NCI-H1092 (cell line): ENCODE measurements at regions not wholly inside any gene's neighbourhood (a gene's known extent, or its start where the extent isn't known, plus 50 kb on each side); places are given as distances from the start of the nearest gene placed in this dataset.
"Not testable (repeated sequence)": the region's sequence is repeated elsewhere in the genome, so short reads cannot be mapped to it uniquely, and the experiment has no call there.

Experiments
- DNase-seq: peaks from one replicate; lab custom pipeline; 2025; lab: John Stamatoyannopoulos, UW

GRCh38 chr2:209160800-209161588, 262.9 kb upstream of the MAP2 start:
- no peak for DNase-seq

GRCh38 chr2:209162129-209162528, 261.7 kb upstream of the MAP2 start:
- DNase-seq = no peak

- no peak for DNase-seq
Measured at GRCh38 chr2:209181984-209182383, 241.9 kb upstream of the MAP2 start.

- DNase-seq = not testable (repeated sequence)
Measured at GRCh38 chr2:209186886-209187285, 237.0 kb upstream of the MAP2 start.

- no peak for DNase-seq
Measured at GRCh38 chr2:209189893-209190292, 234.0 kb upstream of the MAP2 start.

GRCh38 chr2:209191139-209191538, 232.7 kb upstream of the MAP2 start:
- no peak for DNase-seq

- no peak for DNase-seq
Measured at GRCh38 chr2:209194717-209195116, 229.1 kb upstream of the MAP2 start.

- DNase-seq = no peak
Measured at GRCh38 chr2:209208211-209208610, 215.6 kb upstream of the MAP2 start.

GRCh38 chr2:209209943-209210342, 213.9 kb upstream of the MAP2 start:
- DNase-seq = no peak

GRCh38 chr2:209230560-209230959, 193.3 kb upstream of the MAP2 start:
- DNase-seq = no peak

- DNase-seq = no peak
Measured at GRCh38 chr2:209236377-209236776, 187.5 kb upstream of the MAP2 start.

GRCh38 chr2:209238765-209239584, 184.9 kb upstream of the MAP2 start:
- DNase-seq = no peak

GRCh38 chr2:209239585-209239938, 184.3 kb upstream of the MAP2 start:
- DNase-seq = no peak

- no peak for DNase-seq
Measured at GRCh38 chr2:209240204-209240603, 183.6 kb upstream of the MAP2 start.

GRCh38 chr2:209253544-209253943, 170.3 kb upstream of the MAP2 start:
- no peak for DNase-seq

GRCh38 chr2:209259767-209260166, 164.1 kb upstream of the MAP2 start:
- DNase-seq = no peak

- no peak for DNase-seq
Measured at GRCh38 chr2:209260281-209260680, 163.6 kb upstream of the MAP2 start.

GRCh38 chr2:209261366-209262053, 162.3 kb upstream of the MAP2 start:
- not testable (repeated sequence) for DNase-seq

GRCh38 chr2:209269024-209269423, 154.8 kb upstream of the MAP2 start:
- no peak for DNase-seq

- DNase-seq = no peak
Measured at GRCh38 chr2:209276000-209276399, 147.8 kb upstream of the MAP2 start.

- DNase-seq = no peak
Measured at GRCh38 chr2:209277444-209277843, 146.4 kb upstream of the MAP2 start.

- no peak for DNase-seq
Measured at GRCh38 chr2:209298601-209299000, 125.2 kb upstream of the MAP2 start.

- not testable (repeated sequence) for DNase-seq
Measured at GRCh38 chr2:209299478-209299877, 124.4 kb upstream of the MAP2 start.
